ENCODE measurements at regions not wholly inside any gene's neighbourhood (a gene's known extent, or its start where the extent isn't known, plus 50 kb on each side); places are given as distances from the start of the nearest gene placed in this dataset.

DNA sequence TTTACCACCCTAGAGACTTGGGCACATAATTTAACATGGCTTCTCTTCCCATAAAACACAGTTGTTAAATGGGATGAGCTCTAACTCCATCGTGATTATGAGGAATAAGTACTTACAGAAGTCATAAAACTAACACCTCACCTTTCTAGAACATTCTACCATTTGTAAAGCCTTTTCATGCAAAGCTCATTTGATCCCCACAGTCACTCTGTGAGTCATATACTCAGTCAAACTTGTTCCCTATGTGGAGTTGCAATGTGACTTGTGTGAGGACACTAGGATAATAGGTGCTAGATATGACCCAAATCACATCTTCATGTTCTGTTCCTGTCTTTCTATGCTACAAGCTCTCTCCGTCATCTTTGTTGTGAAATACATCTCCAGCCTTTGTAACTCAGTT lies 371.7 kb downstream of the WDR11 start:
- no peaks in the 10 kb centered on the region for H3K9me3 ChIP-seq (ENCODE audit: low read length)
- no peak overlapping the region for H3K4me3 ChIP-seq (ENCODE audit: low read depth, low read length, poor library complexity, severe bottlenecking)
- TF ChIP-seq EZH2 (IDR thresholded peaks at IDR 0.05; ENCODE audit: borderline replicate concordance, low read length), result no peak
- TF ChIP-seq, protein P1, sequence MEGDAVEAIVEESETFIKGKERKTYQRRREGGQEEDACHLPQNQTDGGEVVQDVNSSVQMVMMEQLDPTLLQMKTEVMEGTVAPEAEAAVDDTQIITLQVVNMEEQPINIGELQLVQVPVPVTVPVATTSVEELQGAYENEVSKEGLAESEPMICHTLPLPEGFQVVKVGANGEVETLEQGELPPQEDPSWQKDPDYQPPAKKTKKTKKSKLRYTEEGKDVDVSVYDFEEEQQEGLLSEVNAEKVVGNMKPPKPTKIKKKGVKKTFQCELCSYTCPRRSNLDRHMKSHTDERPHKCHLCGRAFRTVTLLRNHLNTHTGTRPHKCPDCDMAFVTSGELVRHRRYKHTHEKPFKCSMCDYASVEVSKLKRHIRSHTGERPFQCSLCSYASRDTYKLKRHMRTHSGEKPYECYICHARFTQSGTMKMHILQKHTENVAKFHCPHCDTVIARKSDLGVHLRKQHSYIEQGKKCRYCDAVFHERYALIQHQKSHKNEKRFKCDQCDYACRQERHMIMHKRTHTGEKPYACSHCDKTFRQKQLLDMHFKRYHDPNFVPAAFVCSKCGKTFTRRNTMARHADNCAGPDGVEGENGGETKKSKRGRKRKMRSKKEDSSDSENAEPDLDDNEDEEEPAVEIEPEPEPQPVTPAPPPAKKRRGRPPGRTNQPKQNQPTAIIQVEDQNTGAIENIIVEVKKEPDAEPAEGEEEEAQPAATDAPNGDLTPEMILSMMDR (IDR thresholded peaks at IDR 0.05; ENCODE audit: low read length), result no peak
- H3K4me1 ChIP-seq (ENCODE audit: insufficient read depth, low read length, severe bottlenecking), result no peaks in the 10 kb centered on the region
- H3K9ac ChIP-seq (ENCODE audit: low read length), result no peak overlapping the region
- H3K27me3 ChIP-seq (ENCODE audit: insufficient read depth, low read length), result no peaks in the 10 kb centered on the region
- H3K4me2 ChIP-seq (ENCODE audit: low read length), result no peak overlapping the region
- no peaks in the 10 kb centered on the region for H3K9me2 ChIP-seq (ENCODE audit: low read depth, low read length)
- H3K79me2 ChIP-seq (ENCODE audit: insufficient read depth, low read length), result no peaks in the 10 kb centered on the region
- no peak overlapping the region for H3K27ac ChIP-seq (ENCODE audit: low read depth, low read length, poor library complexity, severe bottlenecking)
- H2AFZ ChIP-seq (ENCODE audit: low read length), result no peak overlapping the region
- no peaks in the 10 kb centered on the region for H4K20me1 ChIP-seq (ENCODE audit: insufficient read depth, low read length)
- no peaks in the 10 kb centered on the region for H3K36me3 ChIP-seq (ENCODE audit: insufficient read depth, low read length)
- H3F3A ChIP-seq (ENCODE audit: insufficient read depth, low read length), result no peaks in the 10 kb centered on the region

DNA sequence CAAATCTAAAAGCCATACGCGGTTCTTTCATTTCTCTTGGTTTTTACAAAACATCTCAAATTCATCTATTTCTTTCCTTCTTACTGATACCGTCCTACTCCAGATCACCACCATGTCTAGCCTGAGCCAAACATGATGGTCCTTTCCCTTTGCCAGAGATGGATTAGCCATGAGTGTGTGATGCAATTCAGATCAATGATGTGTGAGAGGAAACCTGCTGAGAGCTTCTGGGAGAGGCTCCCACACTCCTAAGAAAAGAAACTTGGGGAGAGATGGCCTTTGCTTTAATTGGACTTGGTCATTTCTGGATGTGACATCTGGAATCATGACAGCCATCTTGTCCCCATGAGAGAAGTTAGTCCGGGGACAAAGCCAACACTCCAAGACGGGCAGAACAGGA lies 367.2 kb downstream of the FGFR2 start:
- no peaks in the 10 kb centered on the region for H4K20me1 ChIP-seq (ENCODE audit: insufficient read depth, low read length)
- H3K9me3 ChIP-seq (ENCODE audit: low read length), result no peaks in the 10 kb centered on the region
- H3K4me3 ChIP-seq (ENCODE audit: low read depth, low read length, poor library complexity, severe bottlenecking), result no peak overlapping the region
- TF ChIP-seq, protein P1 (IDR thresholded peaks at IDR 0.05; ENCODE audit: low read length), result no peak
- no peak for TF ChIP-seq EZH2 (IDR thresholded peaks at IDR 0.05; ENCODE audit: borderline replicate concordance, low read length)
- no peaks in the 10 kb centered on the region for H3F3A ChIP-seq (ENCODE audit: insufficient read depth, low read length)
- no peak overlapping the region for H3K9ac ChIP-seq (ENCODE audit: low read length)
- H3K36me3 ChIP-seq (ENCODE audit: insufficient read depth, low read length), result no peaks in the 10 kb centered on the region
- H3K4me1 ChIP-seq (ENCODE audit: insufficient read depth, low read length, severe bottlenecking), result no peaks in the 10 kb centered on the region
- H3K27ac ChIP-seq (ENCODE audit: low read depth, low read length, poor library complexity, severe bottlenecking), result no peak overlapping the region
- no peaks in the 10 kb centered on the region for H3K9me2 ChIP-seq (ENCODE audit: low read depth, low read length)
- no peak overlapping the region for H3K4me2 ChIP-seq (ENCODE audit: low read length)
- no peak overlapping the region for H2AFZ ChIP-seq (ENCODE audit: low read length)
- no peaks in the 10 kb centered on the region; the same call in 1 of the 2 replicates for H3K27me3 ChIP-seq (ENCODE audit: insufficient read depth, low read length)
- no peaks in the 10 kb centered on the region for H3K79me2 ChIP-seq (ENCODE audit: insufficient read depth, low read length)

DNA sequence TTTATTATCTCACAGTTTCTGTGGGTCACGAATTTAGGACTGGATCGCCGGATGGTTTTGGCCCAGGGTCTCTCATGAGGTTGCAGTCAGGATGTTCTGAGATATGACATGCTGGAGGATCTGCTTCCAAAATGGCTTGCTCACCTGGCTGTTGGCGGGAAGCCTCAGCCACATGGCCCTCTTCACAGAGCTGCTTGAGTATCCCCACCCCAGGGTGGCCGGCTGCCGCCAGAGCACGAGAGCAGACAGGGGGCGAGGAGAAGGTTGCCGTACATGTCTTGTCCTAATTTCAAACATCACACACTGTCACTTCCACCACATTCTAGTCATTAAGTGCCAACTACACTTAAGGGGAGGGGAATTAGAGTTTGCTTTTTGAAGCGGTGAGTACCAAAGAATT lies 365.8 kb downstream of the FGFR2 start:
- Histone ChIP-seq H3K79me2 (ENCODE audit: insufficient read depth, low read length) (no peaks in the 10 kb centered on the region), H3K4me2 (ENCODE audit: low read length) (no peak overlapping the region), H3K4me1 (ENCODE audit: insufficient read depth, low read length, severe bottlenecking) (no peaks in the 10 kb centered on the region), H3F3A (ENCODE audit: insufficient read depth, low read length) (no peaks in the 10 kb centered on the region), H3K9me2 (ENCODE audit: low read depth, low read length) (no peaks in the 10 kb centered on the region), H2AFZ (ENCODE audit: low read length) (no peak overlapping the region), H3K9me3 (ENCODE audit: low read length) (peaks cover 2% of the 10 kb centered on the region; the same call in 1 of the 2 replicates), H3K9ac (ENCODE audit: low read length) (no peak overlapping the region), H3K4me3 (ENCODE audit: low read depth, low read length, poor library complexity, severe bottlenecking) (no peak overlapping the region), H3K27me3 (ENCODE audit: insufficient read depth, low read length) (no peaks in the 10 kb centered on the region; the same call in 1 of the 2 replicates), H3K27ac (ENCODE audit: low read depth, low read length, poor library complexity, severe bottlenecking) (no peak overlapping the region), H4K20me1 (ENCODE audit: insufficient read depth, low read length) (no peaks in the 10 kb centered on the region), H3K36me3 (ENCODE audit: insufficient read depth, low read length) (no peaks in the 10 kb centered on the region)
- TF ChIP-seq EZH2 (IDR thresholded peaks at IDR 0.05; ENCODE audit: borderline replicate concordance, low read length), result no peak
- TF ChIP-seq, protein P1 (IDR thresholded peaks at IDR 0.05; ENCODE audit: low read length), result no peak
